Endothelial cell of umbilical vein (primary cell): ENCODE measurements at regions not wholly inside any gene's neighbourhood (a gene's known extent, or its start where the extent isn't known, plus 50 kb on each side); places are given as distances from the start of the nearest gene placed in this dataset.

ENCODE experiments used
- BruUV-seq: library from RNA; stranded (reverse); fragments of 400-500 nt; replicated peaks from 2 replicates; lab custom pipeline; 2021; lab: Mats Ljungman, UMichigan
- CTCF ChIA-PET: fragments of 300-600, 350-600 bp; sonication (Branson Sonifier 250); formaldehyde crosslinking; loops from one replicate; lab custom pipeline; 2021; ENCODE audit warnings: antibody characterized with exemption, inconsistent platforms; lab: Charles Lee
- POLR2A ChIA-PET: fragments of 300-600, 350-600 bp; sonication (Branson Sonifier 250); formaldehyde crosslinking; loops from one replicate; lab custom pipeline; 2021; ENCODE audit warnings: antibody characterized with exemption, inconsistent platforms; lab: Charles Lee
- DNase-seq: peaks from one replicate; pipeline ENCODE4 v3.0.0-alpha.2; 2011; ENCODE audit warnings: low read depth, low spot score
- FAIRE-seq: peaks from 2 replicates; lab custom pipeline; 2011; peaks lifted over from hg19 to GRCh38; lab: Jason Lieb, UNC
- H2AFZ ChIP-seq: 2 replicates; pipeline ENCODE4 v1.6.0; 2012; ENCODE audit warnings: low read depth, low read length, control low read depth, inconsistent platforms
- H3K27ac ChIP-seq: 2 replicates; pipeline ENCODE4 v1.5.1; 2011; ENCODE audit warnings: low read depth, mild to moderate bottlenecking, control low read depth, low read length, moderate library complexity; ENCODE audit not compliant: insufficient read depth
- H3K27me3 ChIP-seq, 2 experiments: 2 replicates each; pipeline versions ENCODE4 v1.6.0 to v1.6.1; 2011; ENCODE audit warnings: low read length in 2 of 2, mixed read lengths in 1 of 2; ENCODE audit not compliant: control insufficient read depth in 2 of 2, insufficient read depth in 2 of 2
- H3K36me3 ChIP-seq, 2 experiments: 2 replicates in 1 of 2; 3 replicates in 1 of 2; pipeline ENCODE4 v1.5.1; 2011; ENCODE audit warnings: low read length in 2 of 2, mild to moderate bottlenecking in 1 of 2, moderate library complexity in 1 of 2; ENCODE audit not compliant: control insufficient read depth in 2 of 2, insufficient read depth in 2 of 2; ENCODE audit errors: extremely low read depth in 1 of 2
- H3K4me1 ChIP-seq: 3 replicates; pipeline ENCODE4 v1.5.1; 2011; ENCODE audit warnings: mild to moderate bottlenecking, low read length; ENCODE audit not compliant: control insufficient read depth, insufficient read depth; ENCODE audit errors: extremely low read depth
- H3K4me2 ChIP-seq: 2 replicates; pipeline ENCODE4 v1.6.1; 2011; ENCODE audit warnings: low read length, control low read depth, mixed read lengths; ENCODE audit not compliant: insufficient read depth
- H3K4me3 ChIP-seq, 3 experiments: fragments of 200-600 bp in 1 of 3; sonication (generic), shearing (Covaris generic) in 1 of 3; replicated peaks in 1 of 3; 2 replicates each; pipeline ENCODE4 v1.5.1; 2011 to 2016; ENCODE audit warnings: control low read depth in 3 of 3, low read length in 3 of 3, mild to moderate bottlenecking in 2 of 3, inconsistent platforms in 1 of 3, low read depth in 1 of 3, moderate library complexity in 1 of 3; ENCODE audit not compliant: insufficient read depth in 1 of 3
- H3K79me2 ChIP-seq: 2 replicates; pipeline ENCODE4 v1.6.0; 2012; ENCODE audit warnings: low read length, inconsistent platforms; ENCODE audit not compliant: control insufficient read depth, insufficient read depth
- H3K9ac ChIP-seq: replicated peaks from 2 replicates; pipeline ENCODE3; 2011; ENCODE audit warnings: low read length, control low read depth; ENCODE audit not compliant: insufficient read depth; ENCODE audit errors: extremely low read depth
- H3K9me1 ChIP-seq: replicated peaks from 3 replicates; pipeline ENCODE4 v1.6.0; 2011; ENCODE audit warnings: mild to moderate bottlenecking, low read length; ENCODE audit not compliant: control insufficient read depth, insufficient read depth; ENCODE audit errors: extremely low read depth
- H3K9me3 ChIP-seq: replicated peaks from 2 replicates; pipeline ENCODE4 v1.5.1; 2012; ENCODE audit warnings: low read length, inconsistent platforms; ENCODE audit not compliant: control insufficient read depth, insufficient read depth
- H4K20me1 ChIP-seq: replicated peaks from 2 replicates; pipeline ENCODE3; 2011; ENCODE audit warnings: mild to moderate bottlenecking, low read length; ENCODE audit not compliant: control insufficient read depth, insufficient read depth; ENCODE audit errors: extremely low read depth
- FOS ChIP-seq: IDR thresholded peaks from 2 replicates; pipeline ENCODE4 v1.6.1; 2011; ENCODE audit warnings: mild to moderate bottlenecking, low read length, moderate library complexity, borderline replicate concordance; ENCODE audit not compliant: insufficient read depth
- GATA2 ChIP-seq: IDR thresholded peaks from 2 replicates; pipeline ENCODE4 v1.7.0; 2011; ENCODE audit warnings: low read depth, mild to moderate bottlenecking, moderate library complexity, mixed read lengths, low read length; ENCODE audit not compliant: insufficient read length, insufficient read depth
- JUN ChIP-seq: IDR thresholded peaks from 2 replicates; pipeline ENCODE4 v1.6.1; 2011; ENCODE audit warnings: borderline replicate concordance, low read depth; ENCODE audit not compliant: insufficient read length, insufficient read depth
- MYC ChIP-seq: IDR thresholded peaks from one replicate; pipeline ENCODE4 v1.6.1; 2011; ENCODE audit warnings: mild to moderate bottlenecking, low read depth, low read length
- POLR2A ChIP-seq: IDR thresholded peaks from 2 replicates; pipeline ENCODE4 v1.6.1; 2012; ENCODE audit warnings: low read depth, mild to moderate bottlenecking, control low read depth, low read length
- POLR2AphosphoS5 ChIP-seq: IDR thresholded peaks from 2 replicates; pipeline ENCODE4 v1.6.1; 2012; ENCODE audit warnings: low read depth, mild to moderate bottlenecking, control low read depth, low read length, moderate library complexity; ENCODE audit not compliant: insufficient read depth
- dilution Hi-C: fragments of 300-500 bp; cut with MboI; formaldehyde crosslinking; loops from one replicate; pipeline ENCODE4 v1.15.0; 2019; ENCODE audit warnings: low sequenced_read_pairs; ENCODE audit not compliant: extremely low pct_ligation_motif_present
- intact Hi-C: fragments of 100-400 bp; cut with micrococcal nuclease; formaldehyde crosslinking; loops from one replicate; pipeline ENCODE4 v1.10.0; 2022
- TF ChIP-seq, protein P1 (sequence below), 2 donors: IDR thresholded peaks; 1 replicate in 1 of 2; 2 replicates in 1 of 2; pipeline ENCODE4 v1.5.1; 2011; ENCODE audit warnings: low read length in 2 of 2, mild to moderate bottlenecking in 2 of 2, moderate library complexity in 2 of 2, control low read depth in 1 of 2, inconsistent platforms in 1 of 2, low read depth in 1 of 2; ENCODE audit not compliant: insufficient read depth in 1 of 2; ENCODE audit errors: extremely low read depth in 1 of 2
- TF ChIP-seq, protein P2 (sequence below): IDR thresholded peaks from 2 replicates; pipeline ENCODE4 v1.6.1; 2011; ENCODE audit not compliant: insufficient read depth, insufficient read length

DNA sequence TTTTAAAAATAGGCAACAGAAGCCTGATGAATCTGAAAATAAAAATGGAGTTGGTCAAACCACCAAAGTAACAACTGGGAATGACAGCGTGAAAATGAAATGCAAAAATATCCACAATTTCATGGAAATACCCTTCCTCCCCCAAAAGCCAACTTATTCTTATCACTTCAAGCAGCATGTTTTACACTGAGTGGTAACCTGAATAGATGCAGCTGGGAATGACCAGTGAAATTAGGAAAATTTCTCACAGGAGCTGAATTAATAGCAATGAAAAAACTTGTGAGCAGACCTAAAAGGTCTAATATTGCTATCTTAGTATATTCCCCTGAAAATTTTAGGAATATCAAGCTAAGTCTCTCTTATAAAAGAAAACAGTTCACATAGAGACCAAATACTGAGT is 239.0 kb downstream of the PCDH18 start:
- ChIA-PET POLR2A (no interaction called here), CTCF (no interaction called here)
- FAIRE-seq (no peak), DNase-seq (no peak)
- Histone ChIP-seq H2AFZ (no peak overlapping the region), H3K79me2 (no peaks in the 10 kb centered on the region), H3K36me3 (no peaks in the 10 kb centered on the region), H3K27me3 (no peaks in the 10 kb centered on the region), H4K20me1 (no peaks in the 10 kb centered on the region), H3K4me3 (no peak overlapping the region), H3K9ac (no peak overlapping the region), H3K9me1 (no peaks in the 10 kb centered on the region), H3K4me2 (no peak overlapping the region), H3K9me3 (no peaks in the 10 kb centered on the region), H3K4me1 (no peaks in the 10 kb centered on the region), H3K27ac (no peak overlapping the region)
- intact Hi-C loops, result no loop called here
- TF ChIP-seq FOS (no peak), GATA2 (no peak), JUN (no peak)
- TF ChIP-seq, protein P1, sequence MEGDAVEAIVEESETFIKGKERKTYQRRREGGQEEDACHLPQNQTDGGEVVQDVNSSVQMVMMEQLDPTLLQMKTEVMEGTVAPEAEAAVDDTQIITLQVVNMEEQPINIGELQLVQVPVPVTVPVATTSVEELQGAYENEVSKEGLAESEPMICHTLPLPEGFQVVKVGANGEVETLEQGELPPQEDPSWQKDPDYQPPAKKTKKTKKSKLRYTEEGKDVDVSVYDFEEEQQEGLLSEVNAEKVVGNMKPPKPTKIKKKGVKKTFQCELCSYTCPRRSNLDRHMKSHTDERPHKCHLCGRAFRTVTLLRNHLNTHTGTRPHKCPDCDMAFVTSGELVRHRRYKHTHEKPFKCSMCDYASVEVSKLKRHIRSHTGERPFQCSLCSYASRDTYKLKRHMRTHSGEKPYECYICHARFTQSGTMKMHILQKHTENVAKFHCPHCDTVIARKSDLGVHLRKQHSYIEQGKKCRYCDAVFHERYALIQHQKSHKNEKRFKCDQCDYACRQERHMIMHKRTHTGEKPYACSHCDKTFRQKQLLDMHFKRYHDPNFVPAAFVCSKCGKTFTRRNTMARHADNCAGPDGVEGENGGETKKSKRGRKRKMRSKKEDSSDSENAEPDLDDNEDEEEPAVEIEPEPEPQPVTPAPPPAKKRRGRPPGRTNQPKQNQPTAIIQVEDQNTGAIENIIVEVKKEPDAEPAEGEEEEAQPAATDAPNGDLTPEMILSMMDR (IDR thresholded peaks at IDR 0.05; ENCODE audit: extremely low read depth in 1 of 2, insufficient read depth in 1 of 2, low read depth in 1 of 2, low read length in 2 of 2), result no peak
- TF ChIP-seq, protein P2, sequence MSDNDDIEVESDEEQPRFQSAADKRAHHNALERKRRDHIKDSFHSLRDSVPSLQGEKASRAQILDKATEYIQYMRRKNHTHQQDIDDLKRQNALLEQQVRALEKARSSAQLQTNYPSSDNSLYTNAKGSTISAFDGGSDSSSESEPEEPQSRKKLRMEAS, result no peak
- dilution Hi-C loops, result no loop called here
- no TSS peak for BruUV-seq

DNA sequence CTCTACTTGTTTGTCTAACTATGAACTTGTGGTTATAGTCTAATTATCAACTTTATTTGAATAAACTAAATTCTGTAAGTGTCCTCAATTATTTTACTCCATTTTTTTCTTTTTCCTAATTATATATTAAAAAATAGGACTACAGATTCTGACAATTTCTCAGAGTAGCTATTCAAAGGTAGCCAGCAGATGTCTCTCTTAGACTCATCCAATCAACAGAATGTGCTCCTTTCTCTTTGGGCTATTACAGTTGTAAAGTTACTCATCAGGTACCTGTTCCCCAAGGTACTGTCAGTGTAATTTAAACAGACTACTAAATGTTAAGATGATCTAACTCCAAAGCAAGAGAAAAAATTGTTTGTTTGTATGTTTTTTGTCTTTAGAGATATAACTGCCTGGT is 248.6 kb downstream of the PCDH18 start:
- DNase-seq, result no peak
- no TSS peak for BruUV-seq
- Histone ChIP-seq H3K4me2 (no peak overlapping the region), H3K4me1 (no peaks in the 10 kb centered on the region), H4K20me1 (no peaks in the 10 kb centered on the region), H3K27ac (no peak overlapping the region), H3K9me3 (no peaks in the 10 kb centered on the region), H3K4me3 (no peak overlapping the region), H3K27me3 (no peaks in the 10 kb centered on the region), H3K9ac (no peak overlapping the region), H3K36me3 (no peaks in the 10 kb centered on the region), H2AFZ (no peak overlapping the region), H3K79me2 (no peaks in the 10 kb centered on the region), H3K9me1 (no peaks in the 10 kb centered on the region)
- dilution Hi-C loops, result no loop called here
- CTCF ChIA-PET, result no interaction called here
- TF ChIP-seq POLR2A (no peak), GATA2 (no peak), JUN (no peak), MYC (no peak), FOS (no peak), POLR2AphosphoS5 (no peak)
- TF ChIP-seq, protein P2, result no peak
- TF ChIP-seq, protein P1 (IDR thresholded peaks at IDR 0.05; ENCODE audit: extremely low read depth in 1 of 2, insufficient read depth in 1 of 2, low read depth in 1 of 2, low read length in 2 of 2), result no peak
- FAIRE-seq, result no peak
- POLR2A ChIA-PET, result no interaction called here
- intact Hi-C loops, result no loop called here
